Osteoblast (primary cell): ENCODE measurements at regions not wholly inside any gene's neighbourhood (a gene's known extent, or its start where the extent isn't known, plus 50 kb on each side); places are given as distances from the start of the nearest gene placed in this dataset.

Experiments
- DNase-seq: peaks from one replicate; pipeline ENCODE4 v3.0.0; 2011; ENCODE audit warnings: low spot score, mixed read lengths; ENCODE audit not compliant: insufficient read length; ENCODE audit errors: missing footprints
- H2AFZ ChIP-seq: 2 replicates; pipeline ENCODE4 v1.6.0; 2011; ENCODE audit warnings: mild to moderate bottlenecking, low read length
- H3K27ac ChIP-seq: 2 replicates; pipeline ENCODE4 v1.5.1; 2011; ENCODE audit warnings: mild to moderate bottlenecking, low read depth, low read length, moderate library complexity
- H3K27me3 ChIP-seq: 2 replicates; pipeline ENCODE4 v1.6.0; 2012; ENCODE audit warnings: mild to moderate bottlenecking, control low read depth, inconsistent platforms, low read length, moderate library complexity; ENCODE audit not compliant: insufficient read depth
- H3K36me3 ChIP-seq: 2 replicates; pipeline ENCODE4 v1.5.1; 2011; ENCODE audit warnings: mild to moderate bottlenecking, low read length, control low read depth, moderate library complexity; ENCODE audit not compliant: insufficient read depth
- H3K4me1 ChIP-seq: 2 replicates; pipeline ENCODE4 v1.5.1; 2011; ENCODE audit warnings: mild to moderate bottlenecking, low read length, control low read depth, moderate library complexity; ENCODE audit not compliant: insufficient read depth
- H3K4me2 ChIP-seq: 2 replicates; pipeline ENCODE4 v1.6.0; 2011; ENCODE audit warnings: mild to moderate bottlenecking, low read length; ENCODE audit not compliant: insufficient read depth
- H3K4me3 ChIP-seq: fragments of 200-600 bp; sonication (generic); 3 replicates; pipeline ENCODE4 v1.5.1; 2012; ENCODE audit warnings: mild to moderate bottlenecking, low read length, inconsistent platforms; ENCODE audit not compliant: insufficient read depth
- H3K79me2 ChIP-seq: 2 replicates; pipeline ENCODE4 v1.6.0; 2012; ENCODE audit warnings: mild to moderate bottlenecking, low read length, control low read depth, inconsistent platforms; ENCODE audit not compliant: insufficient read depth
- H3K9me3 ChIP-seq: 2 replicates; pipeline ENCODE4 v1.5.1; 2011; ENCODE audit warnings: low read depth, low read length, control low read depth
- H4K20me1 ChIP-seq: 2 replicates; pipeline ENCODE4 v1.6.0; 2012; ENCODE audit warnings: mild to moderate bottlenecking, low read length, control low read depth; ENCODE audit not compliant: insufficient read depth
- CTCF ChIP-seq: IDR thresholded peaks from 2 replicates; pipeline ENCODE4 v1.5.1; 2011; ENCODE audit warnings: mild to moderate bottlenecking, low read depth, low read length, moderate library complexity; ENCODE audit errors: extremely low read depth

- DNase-seq = no peak
- no peaks in the 10 kb centered on the region for H4K20me1 ChIP-seq
- no peak overlapping the region for H3K4me2 ChIP-seq
- no peak for TF ChIP-seq CTCF
- peaks cover 31% of the 10 kb centered on the region for H3K27me3 ChIP-seq
- no peak overlapping the region for H3K4me3 ChIP-seq
- no peak overlapping the region for H2AFZ ChIP-seq
- no peaks in the 10 kb centered on the region for H3K36me3 ChIP-seq
- H3K79me2 ChIP-seq = no peaks in the 10 kb centered on the region
- H3K9me3 ChIP-seq = no peaks in the 10 kb centered on the region
- H3K4me1 ChIP-seq = peaks cover 8% of the 10 kb centered on the region
- H3K27ac ChIP-seq = no peak overlapping the region
Measured at GRCh38 chr11:122509091-122509490, 146.4 kb upstream of the UBASH3B start.

GRCh38 chr11:122505304-122506006 is 150.1 kb upstream of the UBASH3B start:
- Histone ChIP-seq H3K4me2 (no peak overlapping the region), H3K79me2 (no peaks in the 10 kb centered on the region), H3K36me3 (no peaks in the 10 kb centered on the region), H2AFZ (peak overlapping the region; percentile 1), H3K4me3 (no peak overlapping the region), H3K27me3 (peaks cover 14% of the 10 kb centered on the region), H4K20me1 (no peaks in the 10 kb centered on the region), H3K4me1 (peaks cover 8% of the 10 kb centered on the region), H3K9me3 (no peaks in the 10 kb centered on the region), H3K27ac (peak overlapping the region; percentile 45)
- peak; percentile 92 for DNase-seq
- TF ChIP-seq CTCF = peak; percentile 97

GRCh38 chr11:122494221-122494620 is 161.3 kb upstream of the UBASH3B start:
- no peak overlapping the region for H3K4me3 ChIP-seq
- peak; percentile 77 for DNase-seq
- no peaks in the 10 kb centered on the region for H3K4me1 ChIP-seq
- no peaks in the 10 kb centered on the region for H4K20me1 ChIP-seq
- no peaks in the 10 kb centered on the region for H3K79me2 ChIP-seq
- peaks cover 18% of the 10 kb centered on the region for H3K27me3 ChIP-seq
- no peaks in the 10 kb centered on the region for H3K9me3 ChIP-seq
- H3K4me2 ChIP-seq = no peak overlapping the region
- no peak for TF ChIP-seq CTCF
- H2AFZ ChIP-seq = no peak overlapping the region
- H3K27ac ChIP-seq = no peak overlapping the region
- no peaks in the 10 kb centered on the region for H3K36me3 ChIP-seq

- Histone ChIP-seq H2AFZ (no peak overlapping the region), H3K36me3 (no peaks in the 10 kb centered on the region), H3K4me1 (no peaks in the 10 kb centered on the region), H3K9me3 (no peaks in the 10 kb centered on the region), H3K27ac (no peak overlapping the region), H3K27me3 (peaks cover 24% of the 10 kb centered on the region), H3K4me3 (no peak overlapping the region), H3K79me2 (no peaks in the 10 kb centered on the region), H3K4me2 (no peak overlapping the region), H4K20me1 (no peaks in the 10 kb centered on the region)
- TF ChIP-seq CTCF = no peak
- no peak for DNase-seq
Measured at GRCh38 chr11:122491509-122491908, 164.0 kb upstream of the UBASH3B start.
